H1 (cell line): ENCODE measurements at regions not wholly inside any gene's neighbourhood (a gene's known extent, or its start where the extent isn't known, plus 50 kb on each side); places are given as distances from the start of the nearest gene placed in this dataset.

ENCODE experiments used
- CTBP2 ChIP-seq: IDR thresholded peaks from 2 replicates; pipeline ENCODE4 v1.7.0; 2011; ENCODE audit warnings: borderline replicate concordance, mild to moderate bottlenecking, moderate library complexity, mixed read lengths, low read length; ENCODE audit not compliant: insufficient read depth, insufficient read length
- JUND ChIP-seq: IDR thresholded peaks from 2 replicates; pipeline ENCODE4 v1.6.1; 2011; ENCODE audit warnings: mild to moderate bottlenecking, improper control_type of control experiment, low read length
- NRF1 ChIP-seq: IDR thresholded peaks from 2 replicates; pipeline ENCODE4 v1.6.1; 2011; ENCODE audit warnings: mild to moderate bottlenecking, low read depth, low read length, improper control_type of control experiment
- RAD21 ChIP-seq, 2 experiments: IDR thresholded peaks in 1 of 2; conservative IDR thresholded peaks in 1 of 2; 2 replicates each; pipeline ENCODE4 v1.6.1; 2011; ENCODE audit warnings: low read depth in 2 of 2, low read length in 2 of 2, improper control_type of control experiment in 1 of 2, inconsistent platforms in 1 of 2, mild to moderate bottlenecking in 1 of 2, moderate library complexity in 1 of 2
- RNF2 ChIP-seq: fragments of 200-900, 300-1000 bp; sonication (generic); IDR thresholded peaks from 2 replicates; pipeline ENCODE4 v1.7.1; 2016; ENCODE audit warnings: borderline replicate concordance, low read depth, mild to moderate bottlenecking, antibody characterized with exemption, low read length; ENCODE audit not compliant: poor library complexity, severe bottlenecking; ENCODE audit errors: missing control alignments
- SAP30 ChIP-seq: fragments of 300-600 bp; sonication (generic); IDR thresholded peaks from 2 replicates; pipeline ENCODE4 v1.7.1; 2012; ENCODE audit warnings: low read length, moderate library complexity, mild to moderate bottlenecking, inconsistent platforms; ENCODE audit not compliant: insufficient read depth, insufficient replicate concordance
- SIN3A ChIP-seq, 2 experiments: IDR thresholded peaks in 1 of 2; conservative IDR thresholded peaks in 1 of 2; 2 replicates each; pipeline ENCODE4 v1.6.1; 2011 to 2012; ENCODE audit warnings: low read length in 2 of 2, improper control_type of control experiment in 1 of 2, low read depth in 1 of 2, mild to moderate bottlenecking in 1 of 2
- ZNF274 ChIP-seq: IDR thresholded peaks from 2 replicates; pipeline ENCODE4 v1.7.0; 2012; ENCODE audit warnings: low read length, borderline replicate concordance; ENCODE audit errors: extremely low read depth
- TF ChIP-seq, protein P1 (sequence below): fragments of 300-600 bp; sonication (generic); IDR thresholded peaks from 2 replicates; pipeline ENCODE4 v1.7.1; 2012; ENCODE audit warnings: low read length, moderate library complexity, mild to moderate bottlenecking, inconsistent platforms; ENCODE audit not compliant: insufficient replicate concordance
- TF ChIP-seq, protein P2 (sequence below): IDR thresholded peaks from 2 replicates; pipeline ENCODE4 v1.6.1; 2012; ENCODE audit warnings: inconsistent platforms

DNA sequence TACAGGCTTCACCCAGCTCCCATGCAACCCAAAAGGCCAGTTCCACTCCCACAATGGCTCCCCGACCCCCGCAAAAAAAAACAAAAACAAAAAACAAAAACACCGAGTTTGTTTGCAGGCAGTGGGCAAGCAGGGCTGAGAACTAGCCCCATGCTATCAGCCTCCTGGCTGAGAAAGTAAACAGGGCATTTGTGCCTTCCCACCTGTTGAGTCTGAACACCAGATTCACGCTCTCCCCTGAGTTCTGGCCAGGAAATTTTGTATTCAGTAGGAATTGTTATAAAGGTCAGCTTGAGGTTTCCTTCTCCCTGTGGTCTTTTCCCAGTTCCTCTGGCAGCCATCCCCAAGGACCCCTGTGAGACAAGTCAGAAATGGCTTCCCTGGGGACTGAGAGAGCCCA is 1066.5 kb downstream of the GLUD2 start (continued):
- TF ChIP-seq, protein P1, sequence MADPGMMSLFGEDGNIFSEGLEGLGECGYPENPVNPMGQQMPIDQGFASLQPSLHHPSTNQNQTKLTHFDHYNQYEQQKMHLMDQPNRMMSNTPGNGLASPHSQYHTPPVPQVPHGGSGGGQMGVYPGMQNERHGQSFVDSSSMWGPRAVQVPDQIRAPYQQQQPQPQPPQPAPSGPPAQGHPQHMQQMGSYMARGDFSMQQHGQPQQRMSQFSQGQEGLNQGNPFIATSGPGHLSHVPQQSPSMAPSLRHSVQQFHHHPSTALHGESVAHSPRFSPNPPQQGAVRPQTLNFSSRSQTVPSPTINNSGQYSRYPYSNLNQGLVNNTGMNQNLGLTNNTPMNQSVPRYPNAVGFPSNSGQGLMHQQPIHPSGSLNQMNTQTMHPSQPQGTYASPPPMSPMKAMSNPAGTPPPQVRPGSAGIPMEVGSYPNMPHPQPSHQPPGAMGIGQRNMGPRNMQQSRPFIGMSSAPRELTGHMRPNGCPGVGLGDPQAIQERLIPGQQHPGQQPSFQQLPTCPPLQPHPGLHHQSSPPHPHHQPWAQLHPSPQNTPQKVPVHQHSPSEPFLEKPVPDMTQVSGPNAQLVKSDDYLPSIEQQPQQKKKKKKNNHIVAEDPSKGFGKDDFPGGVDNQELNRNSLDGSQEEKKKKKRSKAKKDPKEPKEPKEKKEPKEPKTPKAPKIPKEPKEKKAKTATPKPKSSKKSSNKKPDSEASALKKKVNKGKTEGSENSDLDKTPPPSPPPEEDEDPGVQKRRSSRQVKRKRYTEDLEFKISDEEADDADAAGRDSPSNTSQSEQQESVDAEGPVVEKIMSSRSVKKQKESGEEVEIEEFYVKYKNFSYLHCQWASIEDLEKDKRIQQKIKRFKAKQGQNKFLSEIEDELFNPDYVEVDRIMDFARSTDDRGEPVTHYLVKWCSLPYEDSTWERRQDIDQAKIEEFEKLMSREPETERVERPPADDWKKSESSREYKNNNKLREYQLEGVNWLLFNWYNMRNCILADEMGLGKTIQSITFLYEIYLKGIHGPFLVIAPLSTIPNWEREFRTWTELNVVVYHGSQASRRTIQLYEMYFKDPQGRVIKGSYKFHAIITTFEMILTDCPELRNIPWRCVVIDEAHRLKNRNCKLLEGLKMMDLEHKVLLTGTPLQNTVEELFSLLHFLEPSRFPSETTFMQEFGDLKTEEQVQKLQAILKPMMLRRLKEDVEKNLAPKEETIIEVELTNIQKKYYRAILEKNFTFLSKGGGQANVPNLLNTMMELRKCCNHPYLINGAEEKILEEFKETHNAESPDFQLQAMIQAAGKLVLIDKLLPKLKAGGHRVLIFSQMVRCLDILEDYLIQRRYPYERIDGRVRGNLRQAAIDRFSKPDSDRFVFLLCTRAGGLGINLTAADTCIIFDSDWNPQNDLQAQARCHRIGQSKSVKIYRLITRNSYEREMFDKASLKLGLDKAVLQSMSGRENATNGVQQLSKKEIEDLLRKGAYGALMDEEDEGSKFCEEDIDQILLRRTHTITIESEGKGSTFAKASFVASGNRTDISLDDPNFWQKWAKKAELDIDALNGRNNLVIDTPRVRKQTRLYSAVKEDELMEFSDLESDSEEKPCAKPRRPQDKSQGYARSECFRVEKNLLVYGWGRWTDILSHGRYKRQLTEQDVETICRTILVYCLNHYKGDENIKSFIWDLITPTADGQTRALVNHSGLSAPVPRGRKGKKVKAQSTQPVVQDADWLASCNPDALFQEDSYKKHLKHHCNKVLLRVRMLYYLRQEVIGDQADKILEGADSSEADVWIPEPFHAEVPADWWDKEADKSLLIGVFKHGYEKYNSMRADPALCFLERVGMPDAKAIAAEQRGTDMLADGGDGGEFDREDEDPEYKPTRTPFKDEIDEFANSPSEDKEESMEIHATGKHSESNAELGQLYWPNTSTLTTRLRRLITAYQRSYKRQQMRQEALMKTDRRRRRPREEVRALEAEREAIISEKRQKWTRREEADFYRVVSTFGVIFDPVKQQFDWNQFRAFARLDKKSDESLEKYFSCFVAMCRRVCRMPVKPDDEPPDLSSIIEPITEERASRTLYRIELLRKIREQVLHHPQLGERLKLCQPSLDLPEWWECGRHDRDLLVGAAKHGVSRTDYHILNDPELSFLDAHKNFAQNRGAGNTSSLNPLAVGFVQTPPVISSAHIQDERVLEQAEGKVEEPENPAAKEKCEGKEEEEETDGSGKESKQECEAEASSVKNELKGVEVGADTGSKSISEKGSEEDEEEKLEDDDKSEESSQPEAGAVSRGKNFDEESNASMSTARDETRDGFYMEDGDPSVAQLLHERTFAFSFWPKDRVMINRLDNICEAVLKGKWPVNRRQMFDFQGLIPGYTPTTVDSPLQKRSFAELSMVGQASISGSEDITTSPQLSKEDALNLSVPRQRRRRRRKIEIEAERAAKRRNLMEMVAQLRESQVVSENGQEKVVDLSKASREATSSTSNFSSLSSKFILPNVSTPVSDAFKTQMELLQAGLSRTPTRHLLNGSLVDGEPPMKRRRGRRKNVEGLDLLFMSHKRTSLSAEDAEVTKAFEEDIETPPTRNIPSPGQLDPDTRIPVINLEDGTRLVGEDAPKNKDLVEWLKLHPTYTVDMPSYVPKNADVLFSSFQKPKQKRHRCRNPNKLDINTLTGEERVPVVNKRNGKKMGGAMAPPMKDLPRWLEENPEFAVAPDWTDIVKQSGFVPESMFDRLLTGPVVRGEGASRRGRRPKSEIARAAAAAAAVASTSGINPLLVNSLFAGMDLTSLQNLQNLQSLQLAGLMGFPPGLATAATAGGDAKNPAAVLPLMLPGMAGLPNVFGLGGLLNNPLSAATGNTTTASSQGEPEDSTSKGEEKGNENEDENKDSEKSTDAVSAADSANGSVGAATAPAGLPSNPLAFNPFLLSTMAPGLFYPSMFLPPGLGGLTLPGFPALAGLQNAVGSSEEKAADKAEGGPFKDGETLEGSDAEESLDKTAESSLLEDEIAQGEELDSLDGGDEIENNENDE, result no peak
- no peak for TF ChIP-seq NRF1
- TF ChIP-seq RAD21 (IDR thresholded peaks at IDR 0.05 in 1 of 2, conservative IDR thresholded peaks at IDR 0.05 in 1 of 2; ENCODE audit: low read depth in 2 of 2, low read length in 2 of 2), result no peak
- TF ChIP-seq, protein P2, sequence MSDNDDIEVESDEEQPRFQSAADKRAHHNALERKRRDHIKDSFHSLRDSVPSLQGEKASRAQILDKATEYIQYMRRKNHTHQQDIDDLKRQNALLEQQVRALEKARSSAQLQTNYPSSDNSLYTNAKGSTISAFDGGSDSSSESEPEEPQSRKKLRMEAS, result no peak
- no peak for TF ChIP-seq SIN3A (conservative IDR thresholded peaks at IDR 0.05 in 1 of 2, IDR thresholded peaks at IDR 0.05 in 1 of 2; ENCODE audit: low read depth in 1 of 2, low read length in 2 of 2)
- no peak for TF ChIP-seq JUND
- no peak for TF ChIP-seq RNF2
- TF ChIP-seq ZNF274, result no peak
- no peak for TF ChIP-seq CTBP2
- no peak for TF ChIP-seq SAP30
